H1 (cell line): ENCODE measurements at regions not wholly inside any gene's neighbourhood (a gene's known extent, or its start where the extent isn't known, plus 50 kb on each side); places are given as distances from the start of the nearest gene placed in this dataset.
A peak's percentile ranks its signal among the peaks of the same experiment; 100 is the strongest.

ENCODE experiments used
- CTCF ChIA-PET: fragments of 300-600 bp; sonication (Branson Sonifier 250); formaldehyde crosslinking; loops from one replicate; lab custom pipeline; 2021; ENCODE audit not compliant: partially characterized antibody; lab: Charles Lee
- POLR2A ChIA-PET: fragments of 300-600 bp; sonication (Branson Sonifier 250); formaldehyde crosslinking; loops from one replicate; lab custom pipeline; 2021; ENCODE audit warnings: inconsistent platforms; ENCODE audit not compliant: partially characterized antibody; lab: Charles Lee
- DNase-seq, 2 experiments: peaks; one replicate each; pipeline versions ENCODE4 v3.0.0 to v3.0.0-alpha.2; 2010 to 2022; ENCODE audit warnings: low spot score in 2 of 2, low read depth in 1 of 2, mixed read lengths in 1 of 2
- FAIRE-seq: peaks from 2 replicates; lab custom pipeline; 2011; peaks lifted over from hg19 to GRCh38; lab: Jason Lieb, UNC
- H2AFZ ChIP-seq: 2 replicates; pipeline ENCODE4 v1.8.1; 2012; ENCODE audit warnings: low read length, inconsistent platforms
- H2AK5ac ChIP-seq: 2 replicates; pipeline ENCODE4 v1.6.1; 2013; ENCODE audit warnings: low read depth, low read length
- H2BK120ac ChIP-seq: replicated peaks from 2 replicates; pipeline ENCODE3; 2013; ENCODE audit warnings: low read depth, low read length, inconsistent platforms
- H2BK12ac ChIP-seq: 2 replicates; pipeline ENCODE4 v1.6.1; 2013; ENCODE audit warnings: low read depth, low read length
- H2BK15ac ChIP-seq: 2 replicates; pipeline ENCODE4 v1.6.1; 2013; ENCODE audit warnings: low read length
- H2BK20ac ChIP-seq: 2 replicates; pipeline ENCODE4 v1.6.1; 2013; ENCODE audit warnings: low read length
- H2BK5ac ChIP-seq: 2 replicates; pipeline ENCODE4 v1.6.1; 2013; ENCODE audit warnings: low read depth, low read length
- H3K14ac ChIP-seq: 2 replicates; pipeline ENCODE4 v1.6.1; 2013; ENCODE audit warnings: inconsistent platforms; ENCODE audit not compliant: insufficient read length
- H3K18ac ChIP-seq: 2 replicates; pipeline ENCODE4 v1.6.1; 2013; ENCODE audit warnings: low read length; ENCODE audit errors: extremely low read depth
- H3K23ac ChIP-seq: 2 replicates; pipeline ENCODE4 v1.6.1; 2013; ENCODE audit warnings: inconsistent platforms; ENCODE audit not compliant: insufficient read length
- H3K23me2 ChIP-seq: 2 replicates; pipeline ENCODE4 v1.6.1; 2013; ENCODE audit warnings: low read depth, low read length
- H3K27ac ChIP-seq: 2 replicates; pipeline ENCODE4 v1.6.1; 2011; ENCODE audit warnings: low read depth, low read length, inconsistent platforms
- H3K27me3 ChIP-seq, 4 experiments: replicated peaks in 1 of 4; 1 replicate in 1 of 4; 2 replicates in 3 of 4; pipeline versions ENCODE4 v1.6.1 to v1.8.1; 2011 to 2013; ENCODE audit warnings: low read length in 3 of 4, mild to moderate bottlenecking in 3 of 4, inconsistent platforms in 2 of 4, mixed read lengths in 2 of 4, moderate library complexity in 1 of 4; ENCODE audit not compliant: control insufficient read depth in 3 of 4, insufficient read depth in 3 of 4; ENCODE audit errors: extremely low read depth in 1 of 4
- H3K36me3 ChIP-seq, 4 experiments: 2 replicates each; pipeline versions ENCODE4 v1.6.1 to v1.8.1; 2011 to 2013; ENCODE audit warnings: mild to moderate bottlenecking in 4 of 4, low read length in 3 of 4, moderate library complexity in 2 of 4, control low read depth in 1 of 4, inconsistent platforms in 1 of 4; ENCODE audit not compliant: insufficient read depth in 4 of 4, control insufficient read depth in 2 of 4
- H3K4ac ChIP-seq: replicated peaks from 2 replicates; pipeline ENCODE3; 2013; ENCODE audit warnings: low read length, low read depth, mixed read lengths, inconsistent platforms; ENCODE audit not compliant: insufficient read length
- H3K4me1 ChIP-seq, 4 experiments: replicated peaks in 1 of 4; 1 replicate in 1 of 4; 2 replicates in 3 of 4; pipeline versions ENCODE4 v1.6.1 to v1.8.1; 2011 to 2013; ENCODE audit warnings: low read length in 3 of 4, inconsistent platforms in 2 of 4, mixed read lengths in 1 of 4; ENCODE audit not compliant: insufficient read depth in 4 of 4, control insufficient read depth in 3 of 4
- H3K4me2 ChIP-seq, 2 experiments: 2 replicates each; pipeline versions ENCODE4 v1.6.1 to v1.8.1; 2011 to 2013; ENCODE audit warnings: low read depth in 2 of 2, low read length in 2 of 2, control low read depth in 1 of 2, inconsistent platforms in 1 of 2, mild to moderate bottlenecking in 1 of 2; ENCODE audit not compliant: insufficient read depth in 1 of 2
- H3K4me3 ChIP-seq, 4 experiments: fragments of 200-600, 300-600 bp in 1 of 4; sonication (generic), shearing (Covaris generic), sonication (Bioruptor Twin) in 1 of 4; 2 replicates each; pipeline versions ENCODE4 v1.5.1 to v1.8.1; 2011 to 2016; ENCODE audit warnings: low read length in 4 of 4, low read depth in 3 of 4, control low read depth in 2 of 4, inconsistent platforms in 2 of 4, mild to moderate bottlenecking in 2 of 4, mixed read lengths in 1 of 4, moderate library complexity in 1 of 4; ENCODE audit not compliant: insufficient read depth in 2 of 4; ENCODE audit errors: extremely low read depth in 1 of 4
- H3K56ac ChIP-seq: replicated peaks from 2 replicates; pipeline ENCODE3; 2013; ENCODE audit warnings: low read depth, mild to moderate bottlenecking, mixed read lengths, low read length, inconsistent platforms; ENCODE audit not compliant: insufficient read length
- H3K79me1 ChIP-seq: 2 replicates; pipeline ENCODE4 v1.6.1; 2013; ENCODE audit warnings: low read depth, low read length, control low read depth
- H3K79me2 ChIP-seq, 2 experiments: 2 replicates each; pipeline versions ENCODE4 v1.6.1 to v1.8.1; 2012 to 2013; ENCODE audit warnings: low read length in 2 of 2, mild to moderate bottlenecking in 2 of 2, inconsistent platforms in 1 of 2; ENCODE audit not compliant: insufficient read depth in 2 of 2, control insufficient read depth in 1 of 2
- H3K9ac ChIP-seq, 4 experiments: replicated peaks in 1 of 4; 1 replicate in 1 of 4; 2 replicates in 3 of 4; pipeline versions ENCODE4 v1.6.1 to v1.8.1; 2011 to 2013; ENCODE audit warnings: low read depth in 3 of 4, low read length in 3 of 4, control low read depth in 2 of 4, mild to moderate bottlenecking in 2 of 4, moderate library complexity in 2 of 4, inconsistent platforms in 1 of 4; ENCODE audit errors: extremely low read depth in 1 of 4
- H3K9me3 ChIP-seq, 2 experiments: 2 replicates each; pipeline versions ENCODE4 v1.6.1 to v1.8.1; 2012 to 2013; ENCODE audit warnings: mild to moderate bottlenecking in 2 of 2, moderate library complexity in 2 of 2, control low read depth in 1 of 2, inconsistent platforms in 1 of 2, low read depth in 1 of 2, low read length in 1 of 2, mixed read lengths in 1 of 2; ENCODE audit not compliant: insufficient read depth in 2 of 2
- H4K20me1 ChIP-seq, 2 experiments: replicated peaks in 1 of 2; 2 replicates each; pipeline versions ENCODE3 to v1.8.1; 2011 to 2013; ENCODE audit warnings: inconsistent platforms in 2 of 2, low read length in 2 of 2, mild to moderate bottlenecking in 1 of 2; ENCODE audit not compliant: insufficient read depth in 2 of 2, control insufficient read depth in 1 of 2
- H4K5ac ChIP-seq: 2 replicates; pipeline ENCODE4 v1.6.1; 2013; ENCODE audit warnings: low read length, low read depth, mixed read lengths, inconsistent platforms; ENCODE audit not compliant: insufficient read length
- H4K8ac ChIP-seq: 2 replicates; pipeline ENCODE4 v1.8.0; 2013; ENCODE audit warnings: mild to moderate bottlenecking, moderate library complexity, low read length, inconsistent platforms; ENCODE audit not compliant: insufficient read depth; ENCODE audit errors: extremely low read depth
- H4K91ac ChIP-seq: replicated peaks from 2 replicates; pipeline ENCODE3; 2013; ENCODE audit warnings: low read length, mixed read lengths, inconsistent platforms; ENCODE audit not compliant: insufficient read length
- CEBPB ChIP-seq: IDR thresholded peaks from 2 replicates; pipeline ENCODE4 v1.6.1; 2012; ENCODE audit warnings: low read depth, low read length
- CTBP2 ChIP-seq: IDR thresholded peaks from 2 replicates; pipeline ENCODE4 v1.7.0; 2011; ENCODE audit warnings: borderline replicate concordance, mild to moderate bottlenecking, moderate library complexity, mixed read lengths, low read length; ENCODE audit not compliant: insufficient read depth, insufficient read length
- GABPA ChIP-seq: IDR thresholded peaks from 2 replicates; pipeline ENCODE4 v1.6.1; 2011; ENCODE audit warnings: mild to moderate bottlenecking, low read length, moderate library complexity, borderline replicate concordance; ENCODE audit not compliant: insufficient read depth
- GTF2F1 ChIP-seq: IDR thresholded peaks from 2 replicates; pipeline ENCODE4 v1.6.1; 2012; ENCODE audit warnings: low read depth, low read length, improper control_type of control experiment, borderline replicate concordance
- JUN ChIP-seq: IDR thresholded peaks from 2 replicates; pipeline ENCODE4 v1.6.1; 2011; ENCODE audit warnings: low read depth, mild to moderate bottlenecking, improper control_type of control experiment, low read length
- SP1 ChIP-seq: IDR thresholded peaks from 2 replicates; pipeline ENCODE4 v1.6.1; 2011; ENCODE audit warnings: low read depth, low read length
- TAF1 ChIP-seq: IDR thresholded peaks from 2 replicates; pipeline ENCODE4 v1.6.1; 2011; ENCODE audit warnings: mild to moderate bottlenecking, low read depth, low read length
- TCF12 ChIP-seq: IDR thresholded peaks from 2 replicates; pipeline ENCODE4 v1.6.1; 2011; ENCODE audit warnings: low read depth, mild to moderate bottlenecking, low read length
- ZNF274 ChIP-seq: IDR thresholded peaks from 2 replicates; pipeline ENCODE4 v1.7.0; 2012; ENCODE audit warnings: low read length, borderline replicate concordance; ENCODE audit errors: extremely low read depth
- WGBS, 2 experiments: shearing (Covaris generic) in 1 of 2; methylation state at CpG; one replicate each; pipeline versions ENCODE4 v1.1.6 to v1.1.7; 2013 to 2015; ENCODE audit warnings: low lambda C conversion rate in 2 of 2, mixed read lengths in 2 of 2, inconsistent platforms in 1 of 2, low coverage in 1 of 2, missing lambda C conversion rate in 1 of 2; ENCODE audit not compliant: insufficient replicate concordance in 2 of 2, insufficient coverage in 1 of 2, insufficient read length in 1 of 2; ENCODE audit errors: extremely low coverage in 1 of 2, missing lambda C conversion rate in 1 of 2; 5-methylcytosine and 5-hydroxymethylcytosine counted together
- TF ChIP-seq, protein P1 (sequence below), 3 experiments: IDR thresholded peaks; 1 replicate in 2 of 3; 2 replicates in 1 of 3; pipeline versions ENCODE4 v1.5.1 to v1.6.1; 2011; ENCODE audit warnings: low read length in 3 of 3, mild to moderate bottlenecking in 3 of 3, inconsistent platforms in 2 of 3, low read depth in 1 of 3, moderate library complexity in 1 of 3; ENCODE audit not compliant: insufficient read depth in 1 of 3; ENCODE audit errors: control extremely low read depth in 1 of 3

DNA sequence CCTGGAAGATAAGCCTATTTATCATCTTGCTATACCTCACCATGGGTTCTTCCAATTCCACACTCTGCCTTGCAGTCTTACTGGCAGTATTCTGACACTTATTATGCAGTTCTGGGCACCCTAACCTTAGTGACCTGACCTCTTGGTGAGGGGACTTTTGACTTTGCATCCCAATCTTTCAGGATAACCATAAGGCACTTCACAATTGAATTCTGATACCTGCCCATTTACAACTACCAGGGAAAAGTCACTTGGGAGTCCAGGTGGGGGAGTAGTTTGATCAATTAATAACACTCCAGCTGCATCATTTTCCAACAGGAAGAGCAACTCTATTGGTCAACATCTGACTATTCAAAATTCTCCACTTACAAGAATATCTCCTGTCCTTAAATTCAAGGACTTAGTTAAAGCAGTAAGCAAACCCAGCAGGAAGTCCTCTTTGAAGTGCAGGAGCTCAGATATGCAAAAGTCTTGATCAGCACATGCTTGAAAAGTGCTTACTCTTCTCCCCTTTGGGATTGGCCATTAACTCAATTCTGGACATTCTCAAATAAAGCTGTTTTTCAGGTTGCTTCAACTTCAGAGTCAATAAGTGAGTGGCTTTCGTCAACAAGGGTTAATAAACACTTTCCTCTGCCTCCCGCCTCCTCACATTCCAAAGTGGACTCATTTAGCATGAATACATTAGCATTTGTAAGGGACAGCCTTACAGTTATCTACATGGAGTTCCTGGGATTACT lies 177.4 kb upstream of the NRIP1 start:
- H4K8ac ChIP-seq, result no peak overlapping the region
- no peak overlapping the region for H4K91ac ChIP-seq
- no peak overlapping the region for H2BK15ac ChIP-seq
- no peaks in the 10 kb centered on the region for H3K79me1 ChIP-seq
- H3K23me2 ChIP-seq, result no peaks in the 10 kb centered on the region
- H4K20me1 ChIP-seq, result no peaks in the 10 kb centered on the region
- H3K4ac ChIP-seq, result no peak overlapping the region
- no peaks in the 10 kb centered on the region for H3K9me3 ChIP-seq
- H3K27ac ChIP-seq, result no peak overlapping the region
- H2AFZ ChIP-seq, result no peak overlapping the region
- H3K79me2 ChIP-seq, result no peaks in the 10 kb centered on the region
- ChIA-PET POLR2A (no interaction called here), CTCF (interaction anchor here (0.7 to 1.5 kb wide), 3 partner anchors 241 to 699 kb away, joined by 3 read pairs; no protein-coding TSS in a partner anchor)
- H2BK20ac ChIP-seq, result no peak overlapping the region
- no peak overlapping the region for H2BK5ac ChIP-seq
- no peak overlapping the region for H3K56ac ChIP-seq
- 0% methylated on average over 2 of the region's 2 CpGs; no CpG with 5 or more reads in 1 of the 2 experiments for WGBS, 2 experiments
- no peak overlapping the region for H2BK12ac ChIP-seq
- peaks cover 0 to 23% (median 2%) of the 10 kb centered on the region in 4 experiments; a peak in 4 of 7 replicates for H3K27me3 ChIP-seq
- H3K9ac ChIP-seq, result no peak overlapping the region
- no peaks in the 10 kb centered on the region for H3K36me3 ChIP-seq
- FAIRE-seq (peak; percentile 94), DNase-seq (peak; percentile 48 to 56)
- no peak overlapping the region for H3K14ac ChIP-seq
- no peak overlapping the region for H3K23ac ChIP-seq
- peak overlapping the region in 1 of 4 experiments; percentile 5; a peak in 1 of 8 replicates for H3K4me3 ChIP-seq
- no peak overlapping the region for H2BK120ac ChIP-seq
- no peak overlapping the region for H4K5ac ChIP-seq
- H3K4me1 ChIP-seq, result peaks cover 3 to 10% (median 5%) of the 10 kb centered on the region in 4 experiments; a peak in 6 of 7 replicates
- H2AK5ac ChIP-seq, result no peak overlapping the region
- H3K4me2 ChIP-seq, result peak overlapping the region; percentile 14 to 47; a peak in 3 of 4 replicates
- H3K18ac ChIP-seq, result no peak overlapping the region
- TF ChIP-seq TAF1, result no peak
- TF ChIP-seq, protein P1, sequence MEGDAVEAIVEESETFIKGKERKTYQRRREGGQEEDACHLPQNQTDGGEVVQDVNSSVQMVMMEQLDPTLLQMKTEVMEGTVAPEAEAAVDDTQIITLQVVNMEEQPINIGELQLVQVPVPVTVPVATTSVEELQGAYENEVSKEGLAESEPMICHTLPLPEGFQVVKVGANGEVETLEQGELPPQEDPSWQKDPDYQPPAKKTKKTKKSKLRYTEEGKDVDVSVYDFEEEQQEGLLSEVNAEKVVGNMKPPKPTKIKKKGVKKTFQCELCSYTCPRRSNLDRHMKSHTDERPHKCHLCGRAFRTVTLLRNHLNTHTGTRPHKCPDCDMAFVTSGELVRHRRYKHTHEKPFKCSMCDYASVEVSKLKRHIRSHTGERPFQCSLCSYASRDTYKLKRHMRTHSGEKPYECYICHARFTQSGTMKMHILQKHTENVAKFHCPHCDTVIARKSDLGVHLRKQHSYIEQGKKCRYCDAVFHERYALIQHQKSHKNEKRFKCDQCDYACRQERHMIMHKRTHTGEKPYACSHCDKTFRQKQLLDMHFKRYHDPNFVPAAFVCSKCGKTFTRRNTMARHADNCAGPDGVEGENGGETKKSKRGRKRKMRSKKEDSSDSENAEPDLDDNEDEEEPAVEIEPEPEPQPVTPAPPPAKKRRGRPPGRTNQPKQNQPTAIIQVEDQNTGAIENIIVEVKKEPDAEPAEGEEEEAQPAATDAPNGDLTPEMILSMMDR (IDR thresholded peaks at IDR 0.05; ENCODE audit: control extremely low read depth in 1 of 3, insufficient read depth in 1 of 3, low read depth in 1 of 3, low read length in 3 of 3), result no peak
- no peak for TF ChIP-seq TCF12
- peak; percentile 40; the same call in 1 of the 2 replicates for TF ChIP-seq SP1
- no peak for TF ChIP-seq CTBP2
- no peak for TF ChIP-seq GABPA
- no peak for TF ChIP-seq ZNF274
- TF ChIP-seq JUN, result no peak
- TF ChIP-seq CEBPB, result no peak
- TF ChIP-seq GTF2F1, result no peak
